Testis (tissue), 2 donors: ENCODE measurements at regions not wholly inside any gene's neighbourhood (a gene's known extent, or its start where the extent isn't known, plus 50 kb on each side); places are given as distances from the start of the nearest gene placed in this dataset.

Source experiments
- DNase-seq: peaks from one replicate; pipeline ENCODE4 v3.0.0-alpha.2; 2019
- H3K27ac ChIP-seq, 2 donors: fragments of 200-600 bp; sonication (generic); one replicate each; pipeline ENCODE4 v1.5.1; 2019
- H3K27me3 ChIP-seq: fragments of 200-600 bp; sonication (generic); one replicate; pipeline ENCODE4 v1.5.1; 2019
- H3K36me3 ChIP-seq: fragments of 200-600 bp; sonication (generic); one replicate; pipeline ENCODE4 v1.5.1; 2017; ENCODE audit warnings: low read depth; ENCODE audit errors: missing control alignments
- H3K4me1 ChIP-seq: fragments of 200-600 bp; sonication (generic); one replicate; pipeline ENCODE4 v1.5.1; 2019
- H3K4me3 ChIP-seq, 2 donors: fragments of 200-600 bp; sonication (generic); one replicate each; pipeline ENCODE4 v1.5.1; 2017 to 2019
- H3K9me3 ChIP-seq: fragments of 200-600 bp; sonication (generic); one replicate; pipeline ENCODE4 v1.5.1; 2017
- CTCF ChIP-seq, 3 experiments: fragments of 450-650 bp in 2 of 3; fragments of 200-600 bp in 1 of 3; sonication (generic) in 1 of 3; IDR thresholded peaks; one replicate each; pipeline ENCODE4 v1.5.1; 2016 to 2019; ENCODE audit warnings: antibody characterized with exemption in 3 of 3, mild to moderate bottlenecking in 2 of 3, moderate library complexity in 1 of 3
- POLR2A ChIP-seq: fragments of 450-650 bp; IDR thresholded peaks from one replicate; pipeline ENCODE4 v1.6.1; 2017; ENCODE audit warnings: antibody characterized with exemption, mild to moderate bottlenecking, moderate library complexity
- WGBS, 2 donors: methylation state at CpG; one replicate each; pipeline ENCODE4 v1.1.5; 2018; 5-methylcytosine and 5-hydroxymethylcytosine counted together
- intact Hi-C: fragments of 100-400 bp; cut with DNase I; formaldehyde crosslinking; loops from one replicate; pipeline ENCODE4 v1.15.1; 2023; ENCODE audit warnings: low total_unique reads

GRCh38 chr7:45240273-45240771 lies 82.7 kb downstream of the RAMP3 start:
- intact Hi-C loops: no loop called here
- no peak for DNase-seq
- TF ChIP-seq POLR2A: no peak
- no peak for TF ChIP-seq CTCF (IDR thresholded peaks at IDR 0.05)
- Histone ChIP-seq H3K9me3 (no peaks in the 10 kb centered on the region), H3K27ac (no peak overlapping the region), H3K36me3 (no peaks in the 10 kb centered on the region), H3K4me1 (no peaks in the 10 kb centered on the region), H3K27me3 (no peaks in the 10 kb centered on the region), H3K4me3 (no peak overlapping the region)
- WGBS, 2 donors: 81 to 82% methylated on average over 7 of the region's 7 CpGs

GRCh38 chr7:45240926-45241325 lies 83.3 kb downstream of the RAMP3 start:
- intact Hi-C loops: no loop called here
- WGBS, 2 donors: 94 to 95% methylated on average over 4 of the region's 4 CpGs

GRCh38 chr7:45241339-45242109 lies 83.9 kb downstream of the RAMP3 start:
- Histone ChIP-seq H3K4me1 (no peaks in the 10 kb centered on the region), H3K9me3 (no peaks in the 10 kb centered on the region), H3K27me3 (no peaks in the 10 kb centered on the region), H3K27ac (no peak overlapping the region), H3K4me3 (no peak overlapping the region), H3K36me3 (no peaks in the 10 kb centered on the region)
- TF ChIP-seq POLR2A (no peak), CTCF (IDR thresholded peaks at IDR 0.05) (no peak)
- intact Hi-C loops: no loop called here
- no peak for DNase-seq
- WGBS, 2 donors: 77 to 79% methylated on average over 11 of the region's 11 CpGs

More at GRCh38 chr7:45240926-45241325, 83.3 kb downstream of the RAMP3 start:
- TF ChIP-seq POLR2A (no peak), CTCF (IDR thresholded peaks at IDR 0.05) (no peak)
- Histone ChIP-seq H3K36me3 (no peaks in the 10 kb centered on the region), H3K27me3 (no peaks in the 10 kb centered on the region), H3K9me3 (no peaks in the 10 kb centered on the region), H3K27ac (no peak overlapping the region), H3K4me1 (no peaks in the 10 kb centered on the region), H3K4me3 (no peak overlapping the region)
- DNase-seq: no peak

- intact Hi-C loops: no loop called here
- no peak overlapping the region for H3K4me3 ChIP-seq
- H3K27me3 ChIP-seq: no peaks in the 10 kb centered on the region
- WGBS, 2 donors: 82 to 86% methylated on average over 4 of the region's 4 CpGs
- no peaks in the 10 kb centered on the region for H3K4me1 ChIP-seq
- no peaks in the 10 kb centered on the region for H3K36me3 ChIP-seq
- no peaks in the 10 kb centered on the region for H3K9me3 ChIP-seq
- no peak for DNase-seq
- TF ChIP-seq CTCF (IDR thresholded peaks at IDR 0.05): no peak
- TF ChIP-seq POLR2A: no peak
- no peak overlapping the region for H3K27ac ChIP-seq
Observed at GRCh38 chr7:45242261-45242660, 84.7 kb downstream of the RAMP3 start.

GRCh38 chr7:45242698-45243097 lies 85.1 kb downstream of the RAMP3 start:
- whole genome bisulfite sequencing, 2 donors: 76 to 100% methylated on average over 3 of the region's 3 CpGs
- intact Hi-C loops: no loop called here

More at GRCh38 chr7:45242698-45243097, 85.1 kb downstream of the RAMP3 start:
- Histone ChIP-seq H3K4me3 (no peak overlapping the region), H3K27ac (no peak overlapping the region), H3K36me3 (no peaks in the 10 kb centered on the region), H3K9me3 (no peaks in the 10 kb centered on the region), H3K4me1 (no peaks in the 10 kb centered on the region), H3K27me3 (no peaks in the 10 kb centered on the region)
- no peak for DNase-seq
- TF ChIP-seq CTCF (IDR thresholded peaks at IDR 0.05) (no peak), POLR2A (no peak)
